HL-60 (cell line): ENCODE measurements at regions not wholly inside any gene's neighbourhood (a gene's known extent, or its start where the extent isn't known, plus 50 kb on each side); places are given as distances from the start of the nearest gene placed in this dataset.

Experiments used
- DNase-seq, 2 experiments: peaks; one replicate each; pipeline ENCODE4 v3.0.0-alpha.2; 2010 to 2020; ENCODE audit warnings: low read depth in 1 of 2, low spot score in 1 of 2
- H3K27ac ChIP-seq: fragments of 250-450 bp; sonication (Bioruptor Pico); replicated peaks from 2 replicates; pipeline ENCODE4 v1.5.1; 2020; ENCODE audit warnings: mild to moderate bottlenecking, moderate library complexity
- H3K27me3 ChIP-seq: fragments of 250-450 bp; sonication (Bioruptor Pico); 2 replicates; pipeline ENCODE4 v1.5.1; 2021; ENCODE audit warnings: mild to moderate bottlenecking, moderate library complexity; ENCODE audit not compliant: insufficient read depth, poor library complexity, severe bottlenecking
- H3K4me3 ChIP-seq: replicated peaks from 2 replicates; pipeline ENCODE4 v1.5.1; 2011; ENCODE audit warnings: mild to moderate bottlenecking, control low read depth, low read length; ENCODE audit not compliant: insufficient read depth
- GABPA ChIP-seq: IDR thresholded peaks from 2 replicates; pipeline ENCODE4 v1.6.1; 2012; ENCODE audit warnings: low read depth
- POLR2AphosphoS5 ChIP-seq: IDR thresholded peaks from 2 replicates; pipeline ENCODE4 v1.6.1; 2012; ENCODE audit warnings: low read depth
- SPI1 ChIP-seq: IDR thresholded peaks from 2 replicates; pipeline ENCODE4 v1.6.1; 2012; ENCODE audit warnings: low read depth, mild to moderate bottlenecking, borderline replicate concordance
- TF ChIP-seq, protein P1 (sequence below): IDR thresholded peaks from one replicate; pipeline ENCODE4 v1.5.1; 2011; ENCODE audit warnings: low read length, control low read depth, inconsistent platforms; ENCODE audit not compliant: insufficient read depth
- TF ChIP-seq, protein P2 (sequence below): IDR thresholded peaks from 2 replicates; pipeline ENCODE4 v1.6.1; 2012; ENCODE audit warnings: low read depth; ENCODE audit not compliant: insufficient replicate concordance

DNA sequence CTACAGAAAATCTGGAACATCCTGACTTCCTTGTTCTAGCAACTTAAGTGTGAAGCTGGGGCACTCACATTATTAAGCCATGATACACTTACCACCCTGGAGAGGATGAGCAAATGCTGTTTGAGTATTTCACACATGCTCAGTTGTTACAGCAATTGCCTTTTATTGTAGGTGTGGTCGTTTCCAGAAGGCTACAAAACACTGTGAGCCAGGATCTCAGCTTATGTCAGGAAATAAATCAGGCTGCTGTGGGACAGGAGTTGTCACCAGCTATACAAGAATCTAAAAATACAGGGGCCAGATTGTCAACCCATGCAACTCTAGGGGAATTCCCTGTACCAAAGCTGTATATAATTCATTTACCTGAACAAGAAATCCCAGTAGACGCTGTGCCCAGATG lies 273.3 kb upstream of the SP4 start:
- Histone ChIP-seq H3K27ac (no peak overlapping the region), H3K27me3 (peaks cover 2% of the 10 kb centered on the region), H3K4me3 (no peak overlapping the region)
- no peak for TF ChIP-seq SPI1
- TF ChIP-seq, protein P1, sequence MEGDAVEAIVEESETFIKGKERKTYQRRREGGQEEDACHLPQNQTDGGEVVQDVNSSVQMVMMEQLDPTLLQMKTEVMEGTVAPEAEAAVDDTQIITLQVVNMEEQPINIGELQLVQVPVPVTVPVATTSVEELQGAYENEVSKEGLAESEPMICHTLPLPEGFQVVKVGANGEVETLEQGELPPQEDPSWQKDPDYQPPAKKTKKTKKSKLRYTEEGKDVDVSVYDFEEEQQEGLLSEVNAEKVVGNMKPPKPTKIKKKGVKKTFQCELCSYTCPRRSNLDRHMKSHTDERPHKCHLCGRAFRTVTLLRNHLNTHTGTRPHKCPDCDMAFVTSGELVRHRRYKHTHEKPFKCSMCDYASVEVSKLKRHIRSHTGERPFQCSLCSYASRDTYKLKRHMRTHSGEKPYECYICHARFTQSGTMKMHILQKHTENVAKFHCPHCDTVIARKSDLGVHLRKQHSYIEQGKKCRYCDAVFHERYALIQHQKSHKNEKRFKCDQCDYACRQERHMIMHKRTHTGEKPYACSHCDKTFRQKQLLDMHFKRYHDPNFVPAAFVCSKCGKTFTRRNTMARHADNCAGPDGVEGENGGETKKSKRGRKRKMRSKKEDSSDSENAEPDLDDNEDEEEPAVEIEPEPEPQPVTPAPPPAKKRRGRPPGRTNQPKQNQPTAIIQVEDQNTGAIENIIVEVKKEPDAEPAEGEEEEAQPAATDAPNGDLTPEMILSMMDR: no peak
- no peak for TF ChIP-seq GABPA
- TF ChIP-seq, protein P2, sequence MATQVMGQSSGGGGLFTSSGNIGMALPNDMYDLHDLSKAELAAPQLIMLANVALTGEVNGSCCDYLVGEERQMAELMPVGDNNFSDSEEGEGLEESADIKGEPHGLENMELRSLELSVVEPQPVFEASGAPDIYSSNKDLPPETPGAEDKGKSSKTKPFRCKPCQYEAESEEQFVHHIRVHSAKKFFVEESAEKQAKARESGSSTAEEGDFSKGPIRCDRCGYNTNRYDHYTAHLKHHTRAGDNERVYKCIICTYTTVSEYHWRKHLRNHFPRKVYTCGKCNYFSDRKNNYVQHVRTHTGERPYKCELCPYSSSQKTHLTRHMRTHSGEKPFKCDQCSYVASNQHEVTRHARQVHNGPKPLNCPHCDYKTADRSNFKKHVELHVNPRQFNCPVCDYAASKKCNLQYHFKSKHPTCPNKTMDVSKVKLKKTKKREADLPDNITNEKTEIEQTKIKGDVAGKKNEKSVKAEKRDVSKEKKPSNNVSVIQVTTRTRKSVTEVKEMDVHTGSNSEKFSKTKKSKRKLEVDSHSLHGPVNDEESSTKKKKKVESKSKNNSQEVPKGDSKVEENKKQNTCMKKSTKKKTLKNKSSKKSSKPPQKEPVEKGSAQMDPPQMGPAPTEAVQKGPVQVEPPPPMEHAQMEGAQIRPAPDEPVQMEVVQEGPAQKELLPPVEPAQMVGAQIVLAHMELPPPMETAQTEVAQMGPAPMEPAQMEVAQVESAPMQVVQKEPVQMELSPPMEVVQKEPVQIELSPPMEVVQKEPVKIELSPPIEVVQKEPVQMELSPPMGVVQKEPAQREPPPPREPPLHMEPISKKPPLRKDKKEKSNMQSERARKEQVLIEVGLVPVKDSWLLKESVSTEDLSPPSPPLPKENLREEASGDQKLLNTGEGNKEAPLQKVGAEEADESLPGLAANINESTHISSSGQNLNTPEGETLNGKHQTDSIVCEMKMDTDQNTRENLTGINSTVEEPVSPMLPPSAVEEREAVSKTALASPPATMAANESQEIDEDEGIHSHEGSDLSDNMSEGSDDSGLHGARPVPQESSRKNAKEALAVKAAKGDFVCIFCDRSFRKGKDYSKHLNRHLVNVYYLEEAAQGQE: no peak
- TF ChIP-seq POLR2AphosphoS5: no peak
- DNase-seq: no peak

DNA sequence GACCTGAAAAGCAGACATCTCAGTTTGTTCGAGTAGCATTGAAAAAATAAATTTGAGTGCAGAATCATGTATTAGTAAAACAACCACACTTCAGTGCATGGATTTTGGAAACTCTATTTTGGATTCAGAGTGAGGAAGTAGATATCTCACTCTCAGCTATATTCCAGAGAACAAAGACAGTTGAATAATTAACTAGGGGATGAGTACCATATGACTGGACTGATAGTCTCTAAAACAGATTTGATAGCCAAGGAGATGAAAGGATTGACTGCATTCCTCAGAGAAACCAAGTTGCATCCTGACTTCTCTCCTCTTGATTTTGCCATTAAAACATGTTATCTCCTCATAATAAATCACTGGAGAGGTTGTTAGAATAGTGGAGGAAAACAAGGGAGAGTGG lies 268.4 kb upstream of the SP4 start:
- H3K27me3 ChIP-seq: peaks cover 2% of the 10 kb centered on the region
- H3K4me3 ChIP-seq: no peak overlapping the region
- TF ChIP-seq, protein P1: no peak
- TF ChIP-seq SPI1 (no peak), POLR2AphosphoS5 (no peak), GABPA (no peak)
- TF ChIP-seq, protein P2: no peak
- H3K27ac ChIP-seq: no peak overlapping the region
- no peak for DNase-seq

DNA sequence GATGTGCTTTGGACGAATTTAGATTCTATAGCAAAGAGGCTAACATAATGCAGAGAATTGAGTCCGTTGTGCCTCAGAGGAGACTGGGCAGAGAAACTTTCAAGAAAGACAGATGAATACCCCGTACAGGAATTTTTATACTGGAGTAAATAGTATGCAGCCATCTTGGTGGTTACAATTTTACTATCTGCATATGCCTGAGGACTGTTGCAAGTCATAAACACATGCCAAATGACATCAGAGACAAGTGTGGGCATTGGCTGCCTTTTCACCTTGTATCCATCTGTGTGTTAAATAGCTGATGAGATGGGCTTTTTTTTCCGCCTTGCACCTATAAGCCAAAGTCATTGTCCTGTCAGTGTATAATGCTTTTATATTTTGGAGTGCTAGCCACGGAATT lies 267.5 kb upstream of the SP4 start:
- Histone ChIP-seq H3K27ac (no peak overlapping the region), H3K4me3 (no peak overlapping the region), H3K27me3 (peaks cover 2% of the 10 kb centered on the region)
- no peak for DNase-seq
- TF ChIP-seq SPI1 (no peak), GABPA (no peak), POLR2AphosphoS5 (no peak)
- TF ChIP-seq, protein P2: no peak
- TF ChIP-seq, protein P1: no peak
